NT2/D1 (cell line): ENCODE measurements at regions not wholly inside any gene's neighbourhood (a gene's known extent, or its start where the extent isn't known, plus 50 kb on each side); places are given as distances from the start of the nearest gene placed in this dataset.

Experiments
- YY1 ChIP-seq: IDR thresholded peaks from 2 replicates; pipeline ENCODE4 v1.6.1; 2011; ENCODE audit not compliant: insufficient read length, insufficient read depth
- ZNF274 ChIP-seq: IDR thresholded peaks from 2 replicates; pipeline ENCODE4 v1.6.1; 2011; ENCODE audit warnings: mild to moderate bottlenecking, low read depth, low read length

DNA sequence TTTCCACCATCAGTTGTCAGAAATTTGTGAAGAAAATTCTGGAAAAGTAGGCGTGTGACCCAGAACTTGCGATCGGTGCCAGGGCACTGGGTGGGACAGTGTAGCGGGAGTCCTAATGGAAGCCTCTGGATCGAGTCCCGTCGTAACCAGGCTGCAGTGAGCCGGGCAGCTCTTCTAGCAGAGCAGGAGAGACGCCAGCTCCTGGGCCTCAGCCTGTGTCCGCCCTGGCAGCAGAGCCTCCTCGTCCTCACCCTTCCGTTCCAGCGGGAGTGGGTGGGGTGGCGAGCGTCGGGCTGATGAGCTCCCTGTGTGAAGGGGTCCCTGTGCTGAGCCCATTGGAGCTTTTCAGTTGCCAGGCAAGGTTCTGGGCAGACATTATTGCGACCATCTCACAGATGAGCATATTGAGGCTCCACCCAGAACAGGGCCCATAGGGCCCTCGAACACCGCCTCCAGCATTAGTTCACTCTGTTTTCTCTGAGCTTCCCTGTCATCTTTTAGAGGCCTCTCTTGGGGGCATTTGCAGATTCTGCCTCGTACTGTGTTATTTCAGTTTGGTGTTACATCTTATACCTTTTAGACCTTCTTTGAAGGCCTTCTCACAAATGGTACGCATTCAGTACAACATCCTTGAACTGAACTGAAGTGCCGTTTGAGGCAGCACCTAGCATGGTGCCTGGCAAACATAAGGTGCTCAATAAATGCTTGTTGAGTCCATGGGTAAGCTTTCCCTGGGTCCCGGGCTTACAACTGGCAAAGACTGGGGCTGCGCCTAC, 207.1 kb upstream of the CIBAR2 start:
- TF ChIP-seq YY1 = no peak
- TF ChIP-seq ZNF274 = no peak
